ENCODE measurements at regions not wholly inside any gene's neighbourhood (a gene's known extent, or its start where the extent isn't known, plus 50 kb on each side); places are given as distances from the start of the nearest gene placed in this dataset.
"Not testable (repeated sequence)": the region's sequence is repeated elsewhere in the genome, so short reads cannot be mapped to it uniquely, and the experiment has no call there.

GRCh38 chr12:47360093-47360480 is 280.3 kb upstream of the AMIGO2 start:
- no peak overlapping the region for H3K4me3 ChIP-seq (ENCODE audit: control insufficient read depth, low read depth, low read length)
- TF ChIP-seq CTCF (IDR thresholded peaks at IDR 0.05; ENCODE audit: control insufficient read depth, insufficient read depth, low read depth, low read length, missing control alignments), result no peak
- DNase-seq (ENCODE audit: low read depth), result no peak

- DNase-seq (ENCODE audit: low read depth), result no peak
- TF ChIP-seq CTCF (IDR thresholded peaks at IDR 0.05; ENCODE audit: control insufficient read depth, insufficient read depth, low read depth, low read length, missing control alignments), result no peak
These were observed 279.7 kb upstream of the AMIGO2 start for GRCh38 chr12:47359310-47360092.

GRCh38 chr12:47357006-47357405 is 277.2 kb upstream of the AMIGO2 start:
- DNase-seq (ENCODE audit: low read depth); H3K4me3 ChIP-seq (ENCODE audit: control insufficient read depth, low read depth, low read length): not testable (repeated sequence)

More at GRCh38 chr12:47359310-47360092, 279.7 kb upstream of the AMIGO2 start:
- no peak overlapping the region for H3K4me3 ChIP-seq (ENCODE audit: control insufficient read depth, low read depth, low read length)

GRCh38 chr12:47356129-47356700 is 276.5 kb upstream of the AMIGO2 start:
- no peak overlapping the region for H3K4me3 ChIP-seq (ENCODE audit: control insufficient read depth, low read depth, low read length)
- TF ChIP-seq CTCF (IDR thresholded peaks at IDR 0.05; ENCODE audit: control insufficient read depth, insufficient read depth, low read depth, low read length, missing control alignments), result no peak
- DNase-seq (ENCODE audit: low read depth), result no peak

- TF ChIP-seq CTCF (IDR thresholded peaks at IDR 0.05; ENCODE audit: control insufficient read depth, insufficient read depth, low read depth, low read length, missing control alignments), result no peak
- no peak overlapping the region for H3K4me3 ChIP-seq (ENCODE audit: control insufficient read depth, low read depth, low read length)
- DNase-seq (ENCODE audit: low read depth), result no peak
These were observed 273.7 kb upstream of the AMIGO2 start for GRCh38 chr12:47353508-47353907.

GRCh38 chr12:47352067-47352466 is 272.3 kb upstream of the AMIGO2 start:
- no peak for DNase-seq (ENCODE audit: low read depth)
- no peak for TF ChIP-seq CTCF (IDR thresholded peaks at IDR 0.05; ENCODE audit: control insufficient read depth, insufficient read depth, low read depth, low read length, missing control alignments)
- H3K4me3 ChIP-seq (ENCODE audit: control insufficient read depth, low read depth, low read length), result no peak overlapping the region

GRCh38 chr12:47351526-47351925 is 271.8 kb upstream of the AMIGO2 start:
- DNase-seq (ENCODE audit: low read depth), result no peak
- H3K4me3 ChIP-seq (ENCODE audit: control insufficient read depth, low read depth, low read length), result no peak overlapping the region
- TF ChIP-seq CTCF (IDR thresholded peaks at IDR 0.05; ENCODE audit: control insufficient read depth, insufficient read depth, low read depth, low read length, missing control alignments), result no peak

All from AG09309 (cell line).